GM12891 (cell line): ENCODE measurements at regions not wholly inside any gene's neighbourhood (a gene's known extent, or its start where the extent isn't known, plus 50 kb on each side); places are given as distances from the start of the nearest gene placed in this dataset.

Experiments
- DNase-seq: peaks from one replicate; pipeline ENCODE4 v3.0.0; 2011; ENCODE audit warnings: low spot score; ENCODE audit not compliant: insufficient read length
- FAIRE-seq: peaks from 2 replicates; lab custom pipeline; 2011; peaks lifted over from hg19 to GRCh38; lab: Jason Lieb, UNC
- PAX5 ChIP-seq: IDR thresholded peaks from 2 replicates; pipeline ENCODE4 v1.6.1; 2011; ENCODE audit warnings: low read length, moderate library complexity, mild to moderate bottlenecking; ENCODE audit not compliant: insufficient read depth, severe bottlenecking
- POLR2A ChIP-seq: IDR thresholded peaks from 2 replicates; pipeline ENCODE4 v1.6.1; 2011; ENCODE audit warnings: low read depth, low read length, control low read depth
- POLR2AphosphoS5 ChIP-seq: IDR thresholded peaks from 2 replicates; pipeline ENCODE4 v1.6.1; 2011; ENCODE audit warnings: low read depth, low read length, control low read depth
- POU2F2 ChIP-seq: IDR thresholded peaks from 2 replicates; pipeline ENCODE4 v1.6.1; 2011; ENCODE audit warnings: low read depth, mild to moderate bottlenecking, control low read depth, low read length, moderate library complexity
- SPI1 ChIP-seq: IDR thresholded peaks from 2 replicates; pipeline ENCODE4 v1.6.1; 2011; ENCODE audit warnings: low read depth, low read length, control low read depth
- TAF1 ChIP-seq: IDR thresholded peaks from 2 replicates; pipeline ENCODE4 v1.6.1; 2011; ENCODE audit warnings: low read depth, low read length, control low read depth

GRCh38 chr21:38937286-38937790, 131.6 kb downstream of the ETS2 start:
- TF ChIP-seq SPI1 (no peak), TAF1 (no peak), POLR2AphosphoS5 (no peak), POU2F2 (no peak), POLR2A (no peak), PAX5 (no peak)
- no peak for FAIRE-seq
- DNase-seq: no peak

GRCh38 chr21:38936240-38936639, 130.5 kb downstream of the ETS2 start:
- no peak for DNase-seq
- TF ChIP-seq PAX5: no peak
- TF ChIP-seq POU2F2: no peak
- TF ChIP-seq SPI1: no peak
- TF ChIP-seq TAF1: no peak
- TF ChIP-seq POLR2AphosphoS5: no peak
- no peak for TF ChIP-seq POLR2A
- no peak for FAIRE-seq

GRCh38 chr21:38933731-38934130, 128.0 kb downstream of the ETS2 start:
- TF ChIP-seq PAX5: no peak
- TF ChIP-seq SPI1: no peak
- no peak for TF ChIP-seq POLR2A
- no peak for TF ChIP-seq POLR2AphosphoS5
- TF ChIP-seq TAF1: no peak
- TF ChIP-seq POU2F2: no peak
- no peak for DNase-seq

GRCh38 chr21:38931291-38931690, 125.6 kb downstream of the ETS2 start:
- DNase-seq (no peak), FAIRE-seq (no peak)
- TF ChIP-seq SPI1 (no peak), POLR2A (no peak), POU2F2 (no peak), PAX5 (no peak), TAF1 (no peak), POLR2AphosphoS5 (no peak)

More at GRCh38 chr21:38933731-38934130, 128.0 kb downstream of the ETS2 start:
- FAIRE-seq: no peak

- DNase-seq (no peak), FAIRE-seq (no peak)
- TF ChIP-seq TAF1 (no peak), SPI1 (no peak), PAX5 (no peak), POU2F2 (no peak), POLR2AphosphoS5 (no peak), POLR2A (no peak)
These were observed 125.1 kb downstream of the ETS2 start for GRCh38 chr21:38930853-38931252.

- TF ChIP-seq POLR2AphosphoS5 (no peak), POLR2A (no peak), SPI1 (no peak), POU2F2 (no peak), TAF1 (no peak), PAX5 (no peak)
- DNase-seq: no peak
- no peak for FAIRE-seq
These were observed 124.3 kb downstream of the ETS2 start for GRCh38 chr21:38930066-38930465.

- no peak for TF ChIP-seq POLR2A
- TF ChIP-seq POLR2AphosphoS5: no peak
- TF ChIP-seq SPI1: no peak
- DNase-seq: no peak
- no peak for FAIRE-seq
These were observed 123.9 kb downstream of the ETS2 start for GRCh38 chr21:38929652-38930051.

GRCh38 chr21:38929142-38929541, 123.4 kb downstream of the ETS2 start:
- DNase-seq (no peak), FAIRE-seq (no peak)
- TF ChIP-seq TAF1 (no peak), POU2F2 (no peak), PAX5 (no peak)

GRCh38 chr21:38927776-38928175, 122.0 kb downstream of the ETS2 start:
- DNase-seq (no peak), FAIRE-seq (no peak)
- TF ChIP-seq POU2F2: no peak

GRCh38 chr21:38925923-38926322, 120.2 kb downstream of the ETS2 start:
- no peak for DNase-seq
- TF ChIP-seq TAF1: no peak
- TF ChIP-seq POLR2AphosphoS5: no peak
- TF ChIP-seq POU2F2: no peak
- TF ChIP-seq PAX5: no peak
- TF ChIP-seq SPI1: no peak
- TF ChIP-seq POLR2A: no peak

More at GRCh38 chr21:38925923-38926322, 120.2 kb downstream of the ETS2 start:
- FAIRE-seq: no peak
